ENCODE measurements at regions not wholly inside any gene's neighbourhood (a gene's known extent, or its start where the extent isn't known, plus 50 kb on each side); places are given as distances from the start of the nearest gene placed in this dataset.

DNA sequence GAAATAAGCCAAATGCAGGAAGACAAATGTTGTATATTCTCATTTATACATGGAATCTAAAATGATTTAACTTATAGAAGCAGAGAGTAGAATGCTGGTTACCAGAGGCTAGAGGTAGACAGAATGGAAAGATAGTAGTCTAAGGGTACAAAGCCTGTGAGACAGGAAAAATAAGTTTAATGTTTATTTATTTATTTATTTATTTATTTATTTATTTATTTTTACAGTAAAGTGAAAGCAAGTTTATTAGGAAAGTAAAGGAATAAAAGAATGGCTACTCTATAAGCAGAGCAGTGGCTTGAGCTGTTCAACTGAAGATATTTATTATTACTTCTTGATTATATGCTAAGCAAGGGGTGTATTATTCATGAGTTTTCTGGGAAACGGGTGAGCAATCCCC, 203.2 kb downstream of the LAS1L start:
- Histone ChIP-seq H3K27me3 (ENCODE audit: control insufficient read depth in 2 of 2, insufficient read depth in 2 of 2, low read length in 2 of 2) (no peaks in the 10 kb centered on the region), H3K4me3 (no peak overlapping the region), H2AFZ (ENCODE audit: low read depth, low read length) (no peak overlapping the region), H3K9me1 (ENCODE audit: control insufficient read depth, insufficient read depth, low read length) (no peaks in the 10 kb centered on the region), H3K79me2 (ENCODE audit: control insufficient read depth, insufficient read depth, low read length) (no peaks in the 10 kb centered on the region), H3K4me1 (replicated peaks in 1 of 2; ENCODE audit: control insufficient read depth in 2 of 2, insufficient read depth in 2 of 2, low read length in 2 of 2) (no peaks in the 10 kb centered on the region), H4K20me1 (replicated peaks; ENCODE audit: control insufficient read depth, insufficient read depth, low read length) (no peaks in the 10 kb centered on the region), H3K9ac (ENCODE audit: insufficient read depth in 1 of 2, low read depth in 2 of 2, low read length in 2 of 2) (no peak overlapping the region), H3K4me2 (ENCODE audit: insufficient read depth, low read length) (no peak overlapping the region), H3K36me3 (ENCODE audit: control insufficient read depth, insufficient read depth, low read length) (no peaks in the 10 kb centered on the region), H3K27ac (ENCODE audit: extremely low read depth, low read depth, low read length) (no peak overlapping the region), H3K9me3 (replicated peaks; ENCODE audit: control insufficient read depth, insufficient read depth, low read depth, low read length) (no peaks in the 10 kb centered on the region)
- no TSS peak for BruUV-seq (replicated peaks)
- 0% methylated on average over 1 of the region's 1 CpG for WGBS (ENCODE audit: insufficient coverage, low coverage, missing lambda C conversion rate)
- ATAC-seq (no peak), DNase-seq (ENCODE audit: extremely low read depth in 1 of 4, low spot score in 3 of 4) (no peak), FAIRE-seq (no peak)
- TF ChIP-seq PCBP2 (IDR thresholded peaks at IDR 0.05; ENCODE audit: low read depth, low read length, poor library complexity, severe bottlenecking): no peak
- TF ChIP-seq ZNF408 (CRISPR knock-in tag; IDR thresholded peaks at IDR 0.05; ENCODE audit: low read depth): no peak
- CTCF ChIA-PET (ENCODE audit: low intra/inter-chr PET ratio): no interaction called here
- POLR2A ChIA-PET: no interaction called here
- intact Hi-C loops (cut with micrococcal nuclease) (no loop called here), in situ Hi-C loops (cut with MboI) (no loop called here)

DNA sequence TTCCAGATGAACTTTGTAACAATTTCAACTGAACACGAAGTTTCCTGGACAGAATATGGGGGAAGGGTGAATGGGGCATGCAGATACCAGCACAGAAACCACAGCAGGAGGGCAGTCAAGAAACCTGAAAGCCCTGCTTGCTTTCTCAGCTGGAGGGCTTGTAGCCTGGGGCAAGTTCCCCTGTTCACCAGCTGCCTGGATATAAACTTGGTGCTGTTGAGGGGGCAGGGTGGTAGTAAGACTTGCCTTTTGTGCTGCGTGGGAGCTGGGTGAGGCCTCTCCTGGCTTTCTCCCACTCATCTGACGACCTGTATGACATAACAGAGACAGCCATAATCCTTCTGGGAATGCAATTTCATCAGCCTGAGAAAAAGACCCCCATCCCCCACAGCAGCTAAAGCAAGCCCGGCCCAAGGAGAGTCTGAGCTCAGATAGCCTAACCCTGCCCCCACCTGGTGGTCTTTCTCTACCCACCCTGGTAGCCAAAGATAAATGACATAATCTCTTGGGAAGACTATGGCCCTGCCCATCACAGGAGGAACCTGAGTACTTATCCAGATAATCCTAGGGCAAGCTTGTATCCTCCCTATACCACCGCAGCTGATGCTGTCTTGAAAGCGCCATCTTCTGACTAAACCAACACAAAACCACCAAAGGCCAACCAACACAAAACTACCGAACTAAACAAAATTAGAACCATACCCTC, 234.3 kb downstream of the LAS1L start:
- CTCF ChIA-PET (ENCODE audit: low intra/inter-chr PET ratio): no interaction called here
- TF ChIP-seq ZNF717 (CRISPR knock-in tag; IDR thresholded peaks at IDR 0.05): no peak
- TF ChIP-seq ZNF324 (CRISPR knock-in tag; IDR thresholded peaks at IDR 0.05): no peak
- no peak for TF ChIP-seq C11orf30 (IDR thresholded peaks at IDR 0.05; ENCODE audit: low read depth)
- TF ChIP-seq, protein P1, sequence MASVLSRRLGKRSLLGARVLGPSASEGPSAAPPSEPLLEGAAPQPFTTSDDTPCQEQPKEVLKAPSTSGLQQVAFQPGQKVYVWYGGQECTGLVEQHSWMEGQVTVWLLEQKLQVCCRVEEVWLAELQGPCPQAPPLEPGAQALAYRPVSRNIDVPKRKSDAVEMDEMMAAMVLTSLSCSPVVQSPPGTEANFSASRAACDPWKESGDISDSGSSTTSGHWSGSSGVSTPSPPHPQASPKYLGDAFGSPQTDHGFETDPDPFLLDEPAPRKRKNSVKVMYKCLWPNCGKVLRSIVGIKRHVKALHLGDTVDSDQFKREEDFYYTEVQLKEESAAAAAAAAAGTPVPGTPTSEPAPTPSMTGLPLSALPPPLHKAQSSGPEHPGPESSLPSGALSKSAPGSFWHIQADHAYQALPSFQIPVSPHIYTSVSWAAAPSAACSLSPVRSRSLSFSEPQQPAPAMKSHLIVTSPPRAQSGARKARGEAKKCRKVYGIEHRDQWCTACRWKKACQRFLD (CRISPR knock-in tag; IDR thresholded peaks at IDR 0.05): no peak
- TF ChIP-seq, protein P2, sequence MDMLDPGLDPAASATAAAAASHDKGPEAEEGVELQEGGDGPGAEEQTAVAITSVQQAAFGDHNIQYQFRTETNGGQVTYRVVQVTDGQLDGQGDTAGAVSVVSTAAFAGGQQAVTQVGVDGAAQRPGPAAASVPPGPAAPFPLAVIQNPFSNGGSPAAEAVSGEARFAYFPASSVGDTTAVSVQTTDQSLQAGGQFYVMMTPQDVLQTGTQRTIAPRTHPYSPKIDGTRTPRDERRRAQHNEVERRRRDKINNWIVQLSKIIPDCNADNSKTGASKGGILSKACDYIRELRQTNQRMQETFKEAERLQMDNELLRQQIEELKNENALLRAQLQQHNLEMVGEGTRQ (CRISPR knock-in tag; IDR thresholded peaks at IDR 0.05): no peak
- TF ChIP-seq RBM15 (IDR thresholded peaks at IDR 0.05; ENCODE audit: insufficient read depth, low read length): no peak
- no peak for TF ChIP-seq NCOA4 (IDR thresholded peaks at IDR 0.05; ENCODE audit: partially characterized antibody)
- TF ChIP-seq KAT7 (CRISPR knock-in tag; IDR thresholded peaks at IDR 0.05; ENCODE audit: borderline replicate concordance): no peak

More for the DNA sequence above, 234.3 kb downstream of the LAS1L start:
- Histone ChIP-seq H4K20me1 (replicated peaks; ENCODE audit: control insufficient read depth, insufficient read depth, low read length) (no peaks in the 10 kb centered on the region), H3K4me1 (replicated peaks in 1 of 2; ENCODE audit: control insufficient read depth in 2 of 2, insufficient read depth in 2 of 2, low read length in 2 of 2) (no peaks in the 10 kb centered on the region), H3K27ac (ENCODE audit: extremely low read depth, low read depth, low read length) (no peak overlapping the region), H3K4me3 (no peak overlapping the region), H3K27me3 (ENCODE audit: control insufficient read depth in 2 of 2, insufficient read depth in 2 of 2, low read length in 2 of 2) (no peaks in the 10 kb centered on the region), H3K79me2 (ENCODE audit: control insufficient read depth, insufficient read depth, low read length) (no peaks in the 10 kb centered on the region), H3K9ac (ENCODE audit: insufficient read depth in 1 of 2, low read depth in 2 of 2, low read length in 2 of 2) (no peak overlapping the region), H3K9me3 (replicated peaks; ENCODE audit: control insufficient read depth, insufficient read depth, low read depth, low read length) (no peaks in the 10 kb centered on the region), H2AFZ (ENCODE audit: low read depth, low read length) (no peak overlapping the region), H3K4me2 (ENCODE audit: insufficient read depth, low read length) (no peak overlapping the region), H3K9me1 (ENCODE audit: control insufficient read depth, insufficient read depth, low read length) (no peaks in the 10 kb centered on the region), H3K36me3 (ENCODE audit: control insufficient read depth, insufficient read depth, low read length) (no peaks in the 10 kb centered on the region)
- ATAC-seq (no peak), DNase-seq (ENCODE audit: extremely low read depth in 1 of 4, low spot score in 3 of 4) (no peak), FAIRE-seq (no peak)
- WGBS (ENCODE audit: insufficient coverage, low coverage, missing lambda C conversion rate): 2% methylated on average over 7 of the region's 7 CpGs
- intact Hi-C loops (cut with micrococcal nuclease) (no loop called here), in situ Hi-C loops (cut with MboI) (no loop called here)
- no TSS peak for BruUV-seq (replicated peaks)
- POLR2A ChIA-PET: no interaction called here

Data from K562 (cell line).